Skeletal muscle tissue (tissue), 3 donors: ENCODE measurements at regions not wholly inside any gene's neighbourhood (a gene's known extent, or its start where the extent isn't known, plus 50 kb on each side); places are given as distances from the start of the nearest gene placed in this dataset.

Experiments used
- H3K27ac ChIP-seq: one replicate; pipeline ENCODE4 v1.7.0; 2013; ENCODE audit warnings: mild to moderate bottlenecking, low read depth, low read length, inconsistent platforms
- H3K27me3 ChIP-seq, 3 donors: one replicate each; pipeline ENCODE4 v1.7.0; 2013; ENCODE audit warnings: low read length in 3 of 3; ENCODE audit not compliant: control insufficient read depth in 3 of 3, insufficient read depth in 3 of 3
- H3K36me3 ChIP-seq, 3 donors: one replicate each; pipeline ENCODE4 v1.7.0; 2013; ENCODE audit warnings: low read length in 3 of 3; ENCODE audit not compliant: control insufficient read depth in 3 of 3, insufficient read depth in 3 of 3
- H3K4me1 ChIP-seq, 3 donors: one replicate each; pipeline ENCODE4 v1.7.0; 2013; ENCODE audit warnings: low read length in 3 of 3, mild to moderate bottlenecking in 3 of 3; ENCODE audit not compliant: control insufficient read depth in 3 of 3, insufficient read depth in 3 of 3
- H3K4me3 ChIP-seq, 3 donors: one replicate each; pipeline ENCODE4 v1.7.0; 2013; ENCODE audit warnings: low read length in 3 of 3
- H3K9ac ChIP-seq, 3 donors: one replicate each; pipeline ENCODE4 v1.7.0; 2013; ENCODE audit warnings: low read length in 3 of 3, mild to moderate bottlenecking in 3 of 3, moderate library complexity in 2 of 3, low read depth in 1 of 3
- H3K9me3 ChIP-seq, 3 donors: one replicate each; pipeline ENCODE4 v1.7.0; 2013; ENCODE audit warnings: low read length in 3 of 3; ENCODE audit not compliant: control insufficient read depth in 3 of 3
- donor health status: Osteomylitis.

DNA sequence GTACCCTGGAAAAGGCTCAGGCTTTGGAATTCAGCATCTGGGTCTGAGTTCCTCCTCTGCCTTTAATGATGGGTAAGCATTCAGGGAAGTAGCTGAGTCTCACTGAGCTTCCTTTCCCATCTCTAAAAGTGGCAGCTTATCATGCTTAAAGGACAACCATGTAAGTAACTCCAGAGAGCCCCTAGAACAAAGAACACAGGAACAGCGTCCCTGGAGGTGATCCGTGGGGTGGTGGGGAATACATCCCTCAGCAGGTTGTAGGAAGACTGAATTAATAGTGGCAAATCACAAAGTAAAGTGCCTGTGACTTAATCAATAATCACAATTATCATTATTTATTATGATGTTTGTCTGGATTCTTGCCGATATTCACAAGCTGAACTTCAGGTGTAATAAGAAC is 114.7 kb upstream of the ISX start:
- no peak overlapping the region for H3K4me3 ChIP-seq
- H3K9me3 ChIP-seq = no peaks in the 10 kb centered on the region
- peaks cover 0 to 5% (median 0%) of the 10 kb centered on the region in 3 donors for H3K27me3 ChIP-seq
- H3K4me1 ChIP-seq = no peaks in the 10 kb centered on the region
- no peak overlapping the region for H3K9ac ChIP-seq
- no peak overlapping the region for H3K27ac ChIP-seq
- no peaks in the 10 kb centered on the region for H3K36me3 ChIP-seq

GRCh38 chr22:34960005-34960404 is 106.0 kb upstream of the ISX start:
- no peak overlapping the region for H3K27ac ChIP-seq
- H3K9ac ChIP-seq = no peak overlapping the region
- H3K4me3 ChIP-seq = no peak overlapping the region
- H3K36me3 ChIP-seq = no peaks in the 10 kb centered on the region
- H3K4me1 ChIP-seq = no peaks in the 10 kb centered on the region
- no peaks in the 10 kb centered on the region for H3K9me3 ChIP-seq
- H3K27me3 ChIP-seq = peaks cover 0 to 9% (median 3%) of the 10 kb centered on the region in 3 donors

DNA sequence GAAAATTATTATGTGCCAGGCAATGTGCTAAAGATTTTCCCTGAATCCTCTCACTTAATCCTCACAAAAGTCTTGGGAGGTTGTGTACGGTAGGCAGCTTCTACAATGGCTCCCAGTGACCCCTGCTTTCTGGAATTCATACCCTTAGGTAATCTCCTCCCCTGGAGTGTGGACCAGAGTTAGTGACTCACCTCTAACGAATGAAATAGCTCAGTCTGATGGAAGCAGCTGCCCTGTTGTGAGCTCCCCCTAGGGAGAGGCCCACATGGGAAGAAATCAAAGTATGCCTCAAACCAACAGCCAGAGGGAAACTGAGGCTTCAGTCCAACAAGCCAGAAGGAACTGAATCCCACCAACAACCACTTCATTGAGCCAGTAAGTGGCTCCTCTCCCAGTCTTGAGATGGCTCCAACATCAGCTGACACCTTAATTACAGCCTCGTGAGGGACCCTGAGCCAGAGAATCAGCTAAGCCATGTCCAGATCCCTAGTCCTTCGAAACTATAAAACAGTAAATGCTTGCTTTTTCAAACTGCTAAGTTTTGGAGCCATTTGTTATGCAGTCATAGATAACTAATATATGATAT is 98.9 kb upstream of the ISX start:
- Histone ChIP-seq H3K36me3 (no peaks in the 10 kb centered on the region), H3K4me3 (no peak overlapping the region), H3K9ac (no peak overlapping the region), H3K27me3 (no peaks in the 10 kb centered on the region), H3K9me3 (no peaks in the 10 kb centered on the region), H3K4me1 (no peaks in the 10 kb centered on the region), H3K27ac (no peak overlapping the region)

DNA sequence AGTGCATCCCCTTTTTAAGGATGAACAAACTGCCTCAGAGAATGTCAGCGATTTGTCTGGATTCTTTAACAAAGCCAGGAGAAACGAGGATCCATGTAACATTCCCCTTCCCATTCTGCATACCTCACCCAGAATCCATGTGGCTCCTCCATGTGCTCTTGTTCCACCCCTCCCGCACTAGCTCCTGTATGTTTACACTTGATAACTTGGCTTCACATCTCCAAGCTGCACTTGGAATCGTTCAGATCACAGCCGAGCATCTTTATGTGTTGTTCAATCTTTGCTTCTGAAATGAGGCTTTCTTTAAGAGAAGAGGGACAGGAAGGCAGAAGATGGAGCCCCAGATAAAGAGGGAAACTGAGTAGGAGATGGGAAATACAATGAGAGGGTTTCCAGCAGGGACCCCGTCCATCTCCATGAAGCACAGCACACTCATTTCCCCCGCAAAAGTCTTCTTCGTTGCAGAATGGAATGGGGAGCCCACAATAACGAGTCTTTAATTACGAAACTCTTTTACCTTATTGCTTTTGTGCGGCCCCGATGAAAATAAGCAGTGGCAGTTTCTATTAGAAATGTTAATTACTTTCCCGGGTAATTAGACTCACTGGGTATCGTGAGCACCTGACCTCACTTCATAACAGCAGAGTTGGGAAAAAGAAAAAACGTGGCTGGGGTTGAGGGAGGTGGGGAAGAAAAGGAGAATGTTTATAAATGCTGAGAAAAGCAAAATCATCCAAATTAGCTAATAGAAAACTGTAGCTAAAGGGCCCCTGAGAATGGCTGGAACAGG is 96.8 kb upstream of the ISX start:
- Histone ChIP-seq H3K36me3 (no peaks in the 10 kb centered on the region), H3K9me3 (no peaks in the 10 kb centered on the region), H3K27ac (no peak overlapping the region), H3K4me3 (no peak overlapping the region), H3K27me3 (no peaks in the 10 kb centered on the region), H3K9ac (no peak overlapping the region), H3K4me1 (no peaks in the 10 kb centered on the region)

DNA sequence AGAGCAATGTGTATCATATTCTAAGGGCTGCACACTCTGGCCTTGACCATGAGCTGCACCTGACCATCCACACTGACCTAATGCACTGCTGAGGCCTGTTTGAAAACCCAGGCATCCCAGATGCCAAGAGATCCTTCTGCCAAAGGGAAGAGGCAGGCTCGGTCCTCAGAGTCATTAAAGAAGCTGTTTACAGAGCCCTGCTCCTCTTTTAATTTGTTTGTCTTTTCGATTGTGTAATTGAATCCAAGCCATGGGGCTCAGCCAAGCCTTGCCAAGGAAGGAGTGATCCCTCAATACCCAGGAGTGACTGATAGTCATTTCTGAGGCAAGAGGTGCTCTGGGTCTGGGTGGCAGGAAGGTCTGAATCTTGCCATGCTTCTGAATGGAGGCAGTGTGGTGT is 94.5 kb upstream of the ISX start:
- Histone ChIP-seq H3K9ac (no peak overlapping the region), H3K4me3 (no peak overlapping the region), H3K27ac (no peak overlapping the region), H3K9me3 (peaks cover 0 to 3% (median 3%) of the 10 kb centered on the region in 3 donors), H3K36me3 (no peaks in the 10 kb centered on the region), H3K27me3 (no peaks in the 10 kb centered on the region), H3K4me1 (no peaks in the 10 kb centered on the region)

GRCh38 chr22:34972191-34972897 is 93.6 kb upstream of the ISX start:
- Histone ChIP-seq H3K9me3 (peaks cover 0 to 6% (median 3%) of the 10 kb centered on the region in 3 donors), H3K9ac (no peak overlapping the region), H3K27ac (no peak overlapping the region), H3K36me3 (no peaks in the 10 kb centered on the region), H3K27me3 (no peaks in the 10 kb centered on the region), H3K4me1 (no peaks in the 10 kb centered on the region), H3K4me3 (no peak overlapping the region)

DNA sequence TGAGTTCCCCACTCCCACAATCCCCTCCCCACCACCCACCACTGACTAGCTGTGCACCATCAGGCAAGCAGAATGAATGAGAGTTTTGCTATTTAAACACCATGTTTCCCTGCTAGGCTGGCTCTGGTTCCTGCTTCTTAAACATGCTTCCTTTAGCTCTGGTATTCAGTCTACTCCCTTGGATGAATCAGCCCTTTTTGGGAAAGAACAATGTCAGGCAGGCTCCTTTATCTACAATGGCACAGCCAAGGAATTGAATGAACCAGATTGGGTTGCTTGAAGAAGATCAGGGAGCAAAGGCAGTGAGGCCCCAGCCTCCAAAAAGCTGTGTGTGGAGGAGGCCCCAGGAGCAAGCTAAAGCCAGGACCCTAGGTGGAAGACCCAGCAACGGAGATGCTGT is 92.9 kb upstream of the ISX start:
- H3K36me3 ChIP-seq = no peaks in the 10 kb centered on the region
- H3K9ac ChIP-seq = no peak overlapping the region
- H3K4me3 ChIP-seq = no peak overlapping the region
- no peaks in the 10 kb centered on the region for H3K27me3 ChIP-seq
- no peaks in the 10 kb centered on the region for H3K4me1 ChIP-seq
- H3K9me3 ChIP-seq = peaks cover 0 to 6% (median 3%) of the 10 kb centered on the region in 3 donors
- H3K27ac ChIP-seq = no peak overlapping the region

GRCh38 chr22:34973926-34974325 is 92.0 kb upstream of the ISX start:
- Histone ChIP-seq H3K27ac (no peak overlapping the region), H3K27me3 (no peaks in the 10 kb centered on the region), H3K4me1 (no peaks in the 10 kb centered on the region), H3K9ac (no peak overlapping the region), H3K9me3 (peaks cover 0 to 6% (median 3%) of the 10 kb centered on the region in 3 donors), H3K4me3 (no peak overlapping the region), H3K36me3 (no peaks in the 10 kb centered on the region)

DNA sequence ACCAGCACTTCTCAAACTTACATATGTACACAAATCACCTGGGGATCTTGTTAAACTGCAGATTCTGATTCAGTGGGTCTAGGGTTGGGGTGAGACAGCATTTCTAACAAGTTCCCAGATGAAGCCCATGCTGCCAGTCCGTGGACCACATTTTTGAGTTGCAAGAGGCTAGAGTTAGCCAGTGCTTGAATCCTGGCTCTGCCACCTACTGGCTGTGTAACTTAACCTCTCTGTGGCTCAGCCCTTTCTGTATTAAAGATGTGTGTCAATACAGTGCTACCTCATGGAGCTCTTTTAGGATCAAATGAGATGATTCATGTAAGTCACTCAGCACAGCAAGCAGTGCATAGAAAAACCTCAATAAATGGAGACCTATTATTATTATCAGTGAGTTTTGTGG is 90.2 kb upstream of the ISX start:
- no peaks in the 10 kb centered on the region for H3K36me3 ChIP-seq
- no peak overlapping the region for H3K27ac ChIP-seq
- H3K9me3 ChIP-seq = peaks cover 0 to 6% (median 3%) of the 10 kb centered on the region in 3 donors
- H3K4me3 ChIP-seq = no peak overlapping the region
- H3K9ac ChIP-seq = no peak overlapping the region
- no peaks in the 10 kb centered on the region for H3K27me3 ChIP-seq
- H3K4me1 ChIP-seq = no peaks in the 10 kb centered on the region

GRCh38 chr22:34976474-34976873 is 89.5 kb upstream of the ISX start:
- Histone ChIP-seq H3K9me3 (peaks cover 0 to 6% (median 3%) of the 10 kb centered on the region in 3 donors), H3K4me3 (no peak overlapping the region), H3K27me3 (no peaks in the 10 kb centered on the region), H3K36me3 (no peaks in the 10 kb centered on the region), H3K9ac (no peak overlapping the region), H3K4me1 (no peaks in the 10 kb centered on the region), H3K27ac (no peak overlapping the region)
